Central memory CD8-positive, alpha-beta T cell (primary cell): ENCODE measurements at regions not wholly inside any gene's neighbourhood (a gene's known extent, or its start where the extent isn't known, plus 50 kb on each side); places are given as distances from the start of the nearest gene placed in this dataset.

Experiments used
- ATAC-seq: fragments of 150-1000 bp; cut with Tn5 transposase; replicated peaks from 2 replicates; pipeline ENCODE4 v1.10.0; 2022; ENCODE audit warnings: mild to moderate bottlenecking, moderate FRiP score, moderate number of reproducible peaks; ENCODE audit not compliant: poor library complexity, severe bottlenecking; ENCODE audit errors: extremely low read depth
- DNase-seq, 2 donors: peaks; one replicate each; pipeline ENCODE4 v3.0.0; 2021; ENCODE audit warnings: low spot score in 2 of 2
- H3K27ac Mint-ChIP-seq: one replicate; pipeline ENCODE4 v1.8.0; 2022; ENCODE audit warnings: low read depth, mild to moderate bottlenecking, moderate library complexity, mixed read lengths
- H3K27me3 Mint-ChIP-seq: one replicate; pipeline ENCODE4 v1.8.0; 2022; ENCODE audit warnings: mixed read lengths
- H3K36me3 Mint-ChIP-seq: one replicate; pipeline ENCODE4 v1.8.0; 2022; ENCODE audit warnings: mild to moderate bottlenecking, moderate library complexity, mixed read lengths; ENCODE audit not compliant: insufficient read depth
- H3K4me1 Mint-ChIP-seq: one replicate; pipeline ENCODE4 v1.8.0; 2022; ENCODE audit warnings: mixed read lengths
- H3K4me3 Mint-ChIP-seq: one replicate; pipeline ENCODE4 v1.8.0; 2022; ENCODE audit warnings: mild to moderate bottlenecking, moderate library complexity, mixed read lengths
- H3K9me3 Mint-ChIP-seq: one replicate; pipeline ENCODE4 v1.8.0; 2022; ENCODE audit warnings: mixed read lengths

- no peak for DNase-seq
- Mint-ChIP-seq H3K27ac (no peak overlapping the region), H3K9me3 (no peaks in the 10 kb centered on the region), H3K36me3 (no peaks in the 10 kb centered on the region), H3K4me1 (no peaks in the 10 kb centered on the region), H3K27me3 (peaks cover 14% of the 10 kb centered on the region), H3K4me3 (no peak overlapping the region)
- ATAC-seq: no peak
These were observed 190.5 kb upstream of the CHD1 start for GRCh38 chr5:99119326-99119725.

- ATAC-seq (no peak), DNase-seq (no peak)
- H3K4me1 Mint-ChIP-seq: no peaks in the 10 kb centered on the region
- no peaks in the 10 kb centered on the region for H3K9me3 Mint-ChIP-seq
- H3K36me3 Mint-ChIP-seq: no peaks in the 10 kb centered on the region
- H3K27ac Mint-ChIP-seq: no peak overlapping the region
- no peak overlapping the region for H3K4me3 Mint-ChIP-seq
- H3K27me3 Mint-ChIP-seq: peaks cover 14% of the 10 kb centered on the region
These were observed 187.7 kb upstream of the CHD1 start for GRCh38 chr5:99116526-99116925.

GRCh38 chr5:99109894-99110293, 181.1 kb upstream of the CHD1 start:
- no peak for ATAC-seq

GRCh38 chr5:99105216-99105615, 176.4 kb upstream of the CHD1 start:
- Mint-ChIP-seq H3K9me3 (no peaks in the 10 kb centered on the region), H3K4me3 (no peak overlapping the region), H3K4me1 (no peaks in the 10 kb centered on the region), H3K27ac (no peak overlapping the region), H3K27me3 (peaks cover 10% of the 10 kb centered on the region), H3K36me3 (no peaks in the 10 kb centered on the region)
- DNase-seq: no peak
- ATAC-seq: no peak

More at GRCh38 chr5:99109894-99110293, 181.1 kb upstream of the CHD1 start:
- Mint-ChIP-seq H3K27ac (no peak overlapping the region), H3K27me3 (peaks cover 10% of the 10 kb centered on the region), H3K36me3 (no peaks in the 10 kb centered on the region), H3K4me3 (no peak overlapping the region), H3K4me1 (no peaks in the 10 kb centered on the region), H3K9me3 (no peaks in the 10 kb centered on the region)
- DNase-seq: no peak

- DNase-seq (no peak), ATAC-seq (no peak)
- no peak overlapping the region for H3K27ac Mint-ChIP-seq
- no peaks in the 10 kb centered on the region for H3K4me1 Mint-ChIP-seq
- peaks cover 15% of the 10 kb centered on the region for H3K27me3 Mint-ChIP-seq
- no peaks in the 10 kb centered on the region for H3K36me3 Mint-ChIP-seq
- H3K4me3 Mint-ChIP-seq: no peak overlapping the region
- H3K9me3 Mint-ChIP-seq: no peaks in the 10 kb centered on the region
These were observed 175.8 kb upstream of the CHD1 start for GRCh38 chr5:99104538-99105132.

- peaks cover 16% of the 10 kb centered on the region for H3K27me3 Mint-ChIP-seq
- no peak overlapping the region for H3K4me3 Mint-ChIP-seq
- no peaks in the 10 kb centered on the region for H3K36me3 Mint-ChIP-seq
- no peaks in the 10 kb centered on the region for H3K9me3 Mint-ChIP-seq
- DNase-seq: no peak
- H3K4me1 Mint-ChIP-seq: no peaks in the 10 kb centered on the region
- ATAC-seq: no peak
- no peak overlapping the region for H3K27ac Mint-ChIP-seq
These were observed 173.4 kb upstream of the CHD1 start for GRCh38 chr5:99102073-99102697.

GRCh38 chr5:99099691-99100090, 170.9 kb upstream of the CHD1 start:
- Mint-ChIP-seq H3K4me3 (no peak overlapping the region), H3K27ac (no peak overlapping the region), H3K4me1 (no peaks in the 10 kb centered on the region), H3K9me3 (no peaks in the 10 kb centered on the region), H3K27me3 (peaks cover 22% of the 10 kb centered on the region), H3K36me3 (no peaks in the 10 kb centered on the region)
- DNase-seq (no peak), ATAC-seq (no peak)

GRCh38 chr5:99089822-99090549, 161.2 kb upstream of the CHD1 start:
- H3K27me3 Mint-ChIP-seq: peaks cover 36% of the 10 kb centered on the region
- no peak overlapping the region for H3K4me3 Mint-ChIP-seq
- H3K4me1 Mint-ChIP-seq: no peaks in the 10 kb centered on the region
- no peak overlapping the region for H3K27ac Mint-ChIP-seq
- no peaks in the 10 kb centered on the region for H3K36me3 Mint-ChIP-seq
- no peak for DNase-seq
- no peak for ATAC-seq
- no peaks in the 10 kb centered on the region for H3K9me3 Mint-ChIP-seq

- no peak overlapping the region for H3K27ac Mint-ChIP-seq
- H3K27me3 Mint-ChIP-seq: peaks cover 34% of the 10 kb centered on the region
- H3K36me3 Mint-ChIP-seq: no peaks in the 10 kb centered on the region
- ATAC-seq: no peak
- DNase-seq: no peak
- no peaks in the 10 kb centered on the region for H3K9me3 Mint-ChIP-seq
- no peaks in the 10 kb centered on the region for H3K4me1 Mint-ChIP-seq
- H3K4me3 Mint-ChIP-seq: no peak overlapping the region
These were observed 159.5 kb upstream of the CHD1 start for GRCh38 chr5:99088309-99088708.

- ATAC-seq (no peak), DNase-seq (no peak)
- Mint-ChIP-seq H3K27me3 (peaks cover 33% of the 10 kb centered on the region), H3K9me3 (no peaks in the 10 kb centered on the region), H3K27ac (no peak overlapping the region), H3K36me3 (no peaks in the 10 kb centered on the region), H3K4me3 (no peak overlapping the region), H3K4me1 (no peaks in the 10 kb centered on the region)
These were observed 154.4 kb upstream of the CHD1 start for GRCh38 chr5:99083197-99083596.

GRCh38 chr5:99081711-99082110, 152.9 kb upstream of the CHD1 start:
- H3K4me1 Mint-ChIP-seq: no peaks in the 10 kb centered on the region
- peaks cover 31% of the 10 kb centered on the region for H3K27me3 Mint-ChIP-seq
- no peak overlapping the region for H3K4me3 Mint-ChIP-seq
- no peaks in the 10 kb centered on the region for H3K9me3 Mint-ChIP-seq
- H3K27ac Mint-ChIP-seq: no peak overlapping the region
- no peak for DNase-seq
- ATAC-seq: no peak
- H3K36me3 Mint-ChIP-seq: no peaks in the 10 kb centered on the region

- DNase-seq (no peak), ATAC-seq (no peak)
- no peaks in the 10 kb centered on the region for H3K4me1 Mint-ChIP-seq
- H3K4me3 Mint-ChIP-seq: no peak overlapping the region
- H3K27me3 Mint-ChIP-seq: peaks cover 20% of the 10 kb centered on the region
- no peak overlapping the region for H3K27ac Mint-ChIP-seq
- H3K9me3 Mint-ChIP-seq: no peaks in the 10 kb centered on the region
- H3K36me3 Mint-ChIP-seq: peaks cover 2% of the 10 kb centered on the region
These were observed 148.2 kb upstream of the CHD1 start for GRCh38 chr5:99076723-99077640.
